NCI-H2196 treated with DMSO at 0.1 percent for 48 hours (cell line): ENCODE measurements at regions not wholly inside any gene's neighbourhood (a gene's known extent, or its start where the extent isn't known, plus 50 kb on each side); places are given as distances from the start of the nearest gene placed in this dataset.
"Not testable (repeated sequence)": the region's sequence is repeated elsewhere in the genome, so short reads cannot be mapped to it uniquely, and the experiment has no call there.

Experiments used
- DNase-seq: peaks from one replicate; lab custom pipeline; 2025; ENCODE audit not compliant: unreplicated experiment; lab: John Stamatoyannopoulos, UW

GRCh38 chr5:86671536-86671935 lies 53.8 kb downstream of the COX7C start:
- no peak for DNase-seq

- DNase-seq, result no peak
Observed at GRCh38 chr5:86674069-86674468, 56.3 kb downstream of the COX7C start.

- DNase-seq, result no peak
Observed at GRCh38 chr5:86675311-86675710, 57.6 kb downstream of the COX7C start.

- peak; percentile 23 for DNase-seq
Observed at GRCh38 chr5:86679529-86679928, 61.8 kb downstream of the COX7C start.

DNA sequence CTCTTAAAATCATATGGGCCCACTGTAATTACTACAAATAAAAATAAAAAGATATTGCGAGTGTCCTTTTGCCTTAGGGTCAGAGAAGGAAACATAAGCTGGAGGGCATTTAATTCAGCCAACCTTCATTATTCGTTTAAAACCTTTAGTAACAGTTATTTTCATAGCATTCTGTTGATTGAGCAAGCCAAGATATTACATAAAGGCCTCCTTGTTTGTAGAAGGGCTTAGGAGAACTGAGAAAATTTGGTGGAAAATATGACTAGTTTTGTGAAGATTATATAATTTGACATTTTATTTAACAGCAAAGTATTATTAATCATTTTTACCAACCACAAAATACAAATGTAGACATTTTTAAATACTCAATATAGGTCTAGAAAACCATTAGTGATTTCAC lies 62.2 kb downstream of the COX7C start:
- DNase-seq, result no peak

DNA sequence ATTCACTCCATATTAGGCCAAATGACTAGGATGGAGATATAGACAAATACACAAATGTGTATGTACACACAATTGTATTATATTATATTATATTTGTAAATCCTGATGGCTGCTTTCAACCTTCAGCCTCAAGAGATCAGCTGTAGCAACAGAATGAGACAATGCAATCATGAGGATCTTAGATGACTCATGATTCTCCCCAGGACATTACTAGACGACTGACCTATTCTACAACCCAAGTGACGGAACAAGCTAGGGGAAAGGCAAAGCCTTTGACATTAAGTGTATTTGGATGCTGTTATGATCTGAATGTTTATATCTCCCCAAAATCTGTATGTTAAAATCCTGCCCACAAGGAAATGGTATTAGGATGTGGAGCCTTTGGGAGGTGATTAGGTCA lies 66.5 kb downstream of the COX7C start:
- no peak for DNase-seq

DNA sequence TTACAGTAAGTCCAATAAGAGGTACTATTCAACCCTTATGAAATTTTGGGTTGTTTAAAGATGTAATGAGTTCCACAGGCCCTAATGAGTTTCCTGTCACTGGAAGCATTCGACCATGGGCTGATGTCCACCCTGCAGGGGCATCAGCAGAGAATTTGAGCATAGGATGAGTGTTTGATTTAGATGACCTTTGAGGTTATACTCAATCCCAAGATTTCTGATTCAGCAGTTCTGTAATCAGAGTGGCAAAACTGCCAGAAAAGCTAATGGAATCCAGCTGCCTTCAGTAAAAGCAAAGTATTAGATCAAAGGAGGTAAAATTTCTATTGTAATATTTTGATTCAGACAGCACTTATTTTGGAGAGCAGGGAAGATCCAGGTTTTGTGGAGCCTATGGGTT lies 68.3 kb downstream of the COX7C start:
- no peak for DNase-seq

GRCh38 chr5:86688406-86688805 lies 70.7 kb downstream of the COX7C start:
- no peak for DNase-seq

DNA sequence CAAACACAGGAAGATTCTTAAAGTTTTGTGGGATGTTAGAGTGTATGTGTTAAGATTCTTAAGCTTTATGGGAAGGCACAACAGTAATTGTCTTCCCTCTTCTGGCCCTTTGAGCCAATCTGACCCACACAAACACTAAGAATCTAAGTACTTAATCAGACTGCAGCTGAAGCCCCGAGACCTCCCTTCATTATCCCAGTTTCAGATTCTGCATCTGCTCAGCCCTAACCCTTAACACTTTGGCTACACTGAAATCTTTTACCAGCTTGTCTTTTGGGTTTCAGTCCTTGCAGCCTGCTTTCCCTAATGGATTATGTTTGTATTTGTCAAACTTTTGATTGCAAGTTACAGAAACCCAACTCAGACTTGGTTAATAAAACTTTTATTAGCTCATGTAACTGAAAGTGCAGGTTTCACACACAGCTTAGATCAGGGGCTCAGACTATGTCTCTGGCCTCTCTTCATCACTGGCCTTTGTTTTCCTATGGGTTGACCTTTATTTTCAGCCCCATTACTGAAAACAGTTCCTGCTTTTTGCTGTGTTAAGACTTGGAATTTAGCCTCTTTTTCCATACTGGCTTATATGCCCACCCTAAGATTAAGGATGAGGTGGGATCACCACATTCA lies 71.5 kb downstream of the COX7C start:
- no peak for DNase-seq

- no peak for DNase-seq
Observed at GRCh38 chr5:86709157-86709881, 91.6 kb downstream of the COX7C start.

GRCh38 chr5:86716121-86716520 lies 98.4 kb downstream of the COX7C start:
- DNase-seq, result no peak

DNA sequence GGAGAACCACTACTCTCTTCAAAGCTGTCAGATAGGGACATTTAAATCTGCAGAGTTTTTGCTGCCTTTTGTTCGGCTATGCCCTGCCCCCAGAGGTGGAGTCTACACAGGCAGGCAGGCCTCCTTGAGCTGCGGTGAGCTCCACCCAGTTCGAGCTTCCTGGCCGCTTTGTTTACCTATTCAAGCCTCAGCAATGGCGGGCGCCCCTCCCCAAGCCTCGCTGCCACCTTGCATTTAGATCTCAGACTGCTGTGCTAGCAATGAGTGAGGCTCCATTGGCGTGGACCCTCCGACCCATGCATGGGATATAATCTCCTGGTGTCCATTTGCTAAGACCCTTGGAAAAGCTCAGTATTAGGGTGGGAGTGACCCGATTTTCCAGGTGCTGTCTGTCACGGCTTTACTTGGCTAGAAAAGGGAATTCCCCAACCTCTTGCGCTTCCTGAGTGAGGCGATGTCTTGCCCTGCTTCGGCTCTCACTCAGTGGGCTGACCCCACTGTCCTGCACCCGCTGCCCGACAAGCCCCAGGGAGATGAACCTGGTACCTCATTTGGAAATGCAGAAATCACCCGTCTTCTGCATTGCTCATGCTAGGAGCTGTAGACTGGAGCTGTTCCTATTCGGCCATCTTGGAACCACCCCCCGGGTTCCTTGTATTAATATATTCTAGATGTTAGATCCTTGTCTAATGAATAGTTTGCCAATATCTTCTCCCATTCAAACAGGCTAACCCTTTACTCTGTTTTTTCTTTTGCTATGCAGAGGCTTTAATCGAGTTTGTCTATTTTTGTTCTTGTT lies 113.8 kb downstream of the COX7C start:
- DNase-seq, result not testable (repeated sequence)

DNA sequence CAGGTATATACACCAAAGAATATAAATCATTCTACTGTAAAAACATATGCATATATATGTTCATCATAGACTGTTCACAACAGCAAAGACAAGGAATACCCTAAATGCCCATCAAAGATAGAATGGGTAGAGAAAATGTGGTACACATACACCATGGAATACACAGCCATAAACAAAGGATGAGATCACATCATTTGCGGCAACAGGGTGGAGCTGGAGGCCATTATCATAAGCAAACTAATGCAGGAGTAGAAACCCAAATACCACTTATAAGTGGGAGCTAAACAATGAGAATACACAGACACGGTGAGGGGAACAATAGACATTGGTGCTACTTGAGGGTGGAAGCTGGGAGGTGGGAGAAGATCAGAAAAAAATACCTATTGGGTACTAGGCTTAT lies 117.6 kb downstream of the COX7C start:
- DNase-seq, result no peak

DNA sequence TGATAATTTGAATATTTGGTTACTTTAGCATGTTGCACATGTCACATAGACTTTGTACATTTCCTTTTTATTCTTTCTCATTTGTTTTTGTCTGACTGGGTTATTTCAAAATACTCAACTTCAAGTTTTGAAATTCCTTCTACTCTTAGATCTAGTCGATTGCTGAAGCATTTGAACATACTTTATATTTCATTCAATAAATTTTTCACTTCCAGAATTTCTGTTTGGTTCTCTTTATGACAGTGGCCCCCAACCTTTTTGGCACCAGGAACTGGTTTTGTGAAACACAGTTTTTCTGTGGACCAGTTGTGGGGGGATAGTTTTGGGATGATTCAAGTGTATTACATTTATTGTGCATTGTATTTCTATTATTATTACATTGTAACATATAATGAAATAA lies 119.8 kb downstream of the COX7C start:
- DNase-seq, result no peak

GRCh38 chr5:86748538-86749105 lies 130.9 kb downstream of the COX7C start:
- DNase-seq, result no peak

DNA sequence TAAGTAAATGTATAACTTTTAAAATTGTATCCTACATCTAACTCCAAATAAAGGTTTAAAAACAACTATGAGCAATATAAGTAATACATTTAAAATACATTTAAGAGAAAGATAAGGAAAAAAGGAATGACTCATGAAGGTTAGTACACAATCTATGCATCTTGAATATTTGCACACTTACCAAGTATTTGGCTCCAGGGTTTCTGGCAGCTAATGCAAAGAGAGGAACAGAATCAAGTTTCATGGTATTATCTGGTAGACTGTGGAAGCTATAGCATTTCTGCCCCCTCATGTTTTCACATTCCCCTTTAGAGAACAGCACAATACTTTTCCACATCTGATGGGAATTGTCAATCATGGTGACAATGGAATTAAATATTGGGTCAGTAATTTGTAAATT lies 132.1 kb downstream of the COX7C start:
- DNase-seq, result no peak

- no peak for DNase-seq
Observed at GRCh38 chr5:86756839-86757238, 139.1 kb downstream of the COX7C start.

- no peak for DNase-seq
Observed at GRCh38 chr5:86757824-86758223, 140.1 kb downstream of the COX7C start.

DNA sequence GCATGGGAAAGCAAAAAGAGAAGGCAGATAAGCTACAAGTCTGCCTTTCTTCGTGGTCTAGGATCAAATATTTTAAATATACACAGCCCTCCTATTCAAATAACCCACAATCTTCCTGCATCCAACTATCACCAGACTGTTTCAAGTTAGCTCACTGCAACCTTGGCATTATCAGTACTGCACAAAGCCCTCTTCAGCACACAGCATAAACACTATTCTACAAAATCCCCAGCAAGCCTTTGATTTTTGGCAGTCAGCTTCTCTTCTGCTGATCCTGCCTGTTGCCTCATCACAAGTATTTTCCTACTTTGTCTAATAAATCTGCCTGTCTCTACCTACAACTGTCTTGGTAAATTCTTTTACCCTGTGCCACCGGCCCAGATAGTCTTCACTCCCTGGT lies 142.9 kb downstream of the COX7C start:
- DNase-seq, result no peak

DNA sequence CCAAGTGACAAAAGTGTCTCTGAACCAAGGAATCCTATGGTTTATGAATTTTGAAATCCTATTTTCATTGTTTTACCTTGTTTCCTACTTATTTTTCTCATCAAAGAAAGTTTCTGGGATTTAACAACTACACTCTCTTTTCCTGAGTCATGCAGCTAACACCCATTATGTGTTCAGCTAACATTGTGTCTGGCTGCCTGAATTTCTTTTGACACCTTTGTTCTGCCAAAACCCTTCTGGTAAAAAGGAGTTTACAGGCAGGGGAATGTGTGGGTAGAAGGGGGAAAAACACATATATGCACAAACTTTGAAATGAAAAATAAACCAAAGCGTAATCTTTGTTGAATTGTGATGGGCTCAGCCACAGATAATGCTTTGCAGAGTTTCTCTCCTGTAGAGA lies 146.2 kb downstream of the COX7C start:
- no peak for DNase-seq

DNA sequence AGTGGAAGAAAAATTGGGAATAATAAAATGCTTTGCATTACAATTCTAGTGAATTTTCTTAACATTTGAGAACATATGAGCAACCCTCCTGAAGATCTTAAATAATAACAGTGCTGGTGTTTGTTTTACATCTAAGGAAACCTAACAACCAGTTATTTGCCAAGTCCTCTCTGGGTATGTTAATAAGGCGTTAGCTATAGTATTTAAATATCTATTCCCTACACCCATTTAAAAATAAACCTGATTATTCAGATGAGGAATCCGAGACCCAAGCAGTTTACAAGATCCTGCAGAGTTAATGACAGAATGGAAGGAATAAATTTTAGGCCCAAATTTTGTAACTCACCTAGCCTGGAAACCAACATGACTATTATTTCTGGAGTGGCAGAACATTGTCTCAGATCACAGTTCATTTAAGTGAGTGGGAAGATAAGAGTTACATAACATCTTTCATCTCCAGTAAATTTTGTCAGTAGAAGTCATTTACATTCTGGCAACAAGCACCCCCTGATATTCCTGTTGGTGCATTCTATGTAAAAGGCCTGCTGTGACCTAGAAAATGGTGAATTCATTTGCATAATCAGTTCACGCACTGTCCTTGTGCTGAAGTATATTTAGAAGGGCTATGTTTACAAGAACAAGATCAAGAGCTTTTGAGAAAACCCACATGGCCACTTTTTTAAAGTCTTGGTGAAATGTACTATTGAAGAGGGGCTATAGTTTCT lies 148.2 kb downstream of the COX7C start:
- no peak for DNase-seq
